GM18907 (cell line): ENCODE measurements at regions not wholly inside any gene's neighbourhood (a gene's known extent, or its start where the extent isn't known, plus 50 kb on each side); places are given as distances from the start of the nearest gene placed in this dataset.
A peak's percentile ranks its signal among the peaks of the same experiment; 100 is the strongest.

Source experiments
- ATAC-seq: cut with Tn5 transposase; IDR thresholded peaks from one replicate; pipeline ENCODE4 v1.9.1; 2021; ENCODE audit warnings: mild to moderate bottlenecking, moderate library complexity; ENCODE audit not compliant: unreplicated experiment

- no peak for ATAC-seq
Measured at GRCh38 chr1:87219141-87219540, 109.5 kb upstream of the LMO4 start.

- no peak for ATAC-seq
Measured at GRCh38 chr1:87219626-87220025, 109.1 kb upstream of the LMO4 start.

- no peak for ATAC-seq
Measured at GRCh38 chr1:87220993-87221392, 107.7 kb upstream of the LMO4 start.

GRCh38 chr1:87224201-87224600 is 104.5 kb upstream of the LMO4 start:
- no peak for ATAC-seq

- no peak for ATAC-seq
Measured at GRCh38 chr1:87225171-87225570, 103.5 kb upstream of the LMO4 start.

- peak; percentile 63 for ATAC-seq
Measured at GRCh38 chr1:87226341-87226760, 102.3 kb upstream of the LMO4 start.

- no peak for ATAC-seq
Measured at GRCh38 chr1:87227651-87228050, 101.0 kb upstream of the LMO4 start.

- ATAC-seq, result no peak
Measured at GRCh38 chr1:87230501-87230900, 98.2 kb upstream of the LMO4 start.

- ATAC-seq, result peak; percentile 39
Measured at GRCh38 chr1:87231703-87232367, 96.8 kb upstream of the LMO4 start.

GRCh38 chr1:87236585-87236984 is 92.1 kb upstream of the LMO4 start:
- no peak for ATAC-seq

- ATAC-seq, result no peak
Measured at GRCh38 chr1:87239997-87240605, 88.6 kb upstream of the LMO4 start.

- no peak for ATAC-seq
Measured at GRCh38 chr1:87240661-87241285, 87.9 kb upstream of the LMO4 start.

- no peak for ATAC-seq
Measured at GRCh38 chr1:87242445-87243185, 86.1 kb upstream of the LMO4 start.

GRCh38 chr1:87243573-87243972 is 85.1 kb upstream of the LMO4 start:
- no peak for ATAC-seq

- ATAC-seq, result no peak
Measured at GRCh38 chr1:87246436-87246835, 82.2 kb upstream of the LMO4 start.

GRCh38 chr1:87249803-87250202 is 78.9 kb upstream of the LMO4 start:
- ATAC-seq, result no peak

GRCh38 chr1:87250336-87250735 is 78.3 kb upstream of the LMO4 start:
- no peak for ATAC-seq

- ATAC-seq, result no peak
Measured at GRCh38 chr1:87252406-87252805, 76.3 kb upstream of the LMO4 start.

- no peak for ATAC-seq
Measured at GRCh38 chr1:87262688-87263087, 66.0 kb upstream of the LMO4 start.

- ATAC-seq, result no peak
Measured at GRCh38 chr1:87263281-87263680, 65.4 kb upstream of the LMO4 start.

GRCh38 chr1:87263785-87264184 is 64.9 kb upstream of the LMO4 start:
- no peak for ATAC-seq

- ATAC-seq, result no peak
Measured at GRCh38 chr1:87264976-87265375, 63.7 kb upstream of the LMO4 start.
